IMR-90 (cell line): ENCODE measurements at regions not wholly inside any gene's neighbourhood (a gene's known extent, or its start where the extent isn't known, plus 50 kb on each side); places are given as distances from the start of the nearest gene placed in this dataset.

Experiments
- ATAC-seq: fragments of 200-7000 bp; cut with Tn5 transposase; 2 replicates; pipeline ENCODE4 v1.9.1; 2020; ENCODE audit warnings: low read depth, mild to moderate bottlenecking, moderate library complexity
- BruUV-seq: library from RNA; stranded (reverse); fragments of 400-500 nt; replicated peaks from 2 replicates; lab custom pipeline; 2021; lab: Mats Ljungman, UMichigan
- CTCF ChIA-PET: fragments of 300-600 bp; formaldehyde crosslinking; extraction: SDS; loops from one replicate; lab custom pipeline; 2021; ENCODE audit warnings: antibody characterized with exemption; lab: Yijun Ruan, JAX
- POLR2A ChIA-PET: fragments of 300-600 bp; sonication (Branson Sonifier 250); formaldehyde crosslinking; loops from one replicate; lab custom pipeline; 2022; ENCODE audit warnings: antibody characterized with exemption; ENCODE audit not compliant: unreplicated experiment; lab: Charles Lee
- DNase-seq: peaks from one replicate; pipeline ENCODE4 v3.0.0; 2013
- H2AFZ ChIP-seq: replicated peaks from 2 replicates; pipeline ENCODE3; 2013; ENCODE audit warnings: low read length, mild to moderate bottlenecking; ENCODE audit not compliant: poor library complexity
- H2AK5ac ChIP-seq: 2 replicates; pipeline ENCODE4 v1.6.1; 2013; ENCODE audit warnings: low read depth, low read length, inconsistent platforms
- H2AK9ac ChIP-seq: replicated peaks from 2 replicates; pipeline ENCODE3; 2013; ENCODE audit warnings: mild to moderate bottlenecking, low read depth, low read length, moderate library complexity; ENCODE audit not compliant: poor library complexity
- H2BK120ac ChIP-seq: 2 replicates; pipeline ENCODE4 v1.6.1; 2013; ENCODE audit warnings: low read depth, low read length, inconsistent platforms
- H2BK15ac ChIP-seq: 3 replicates; pipeline ENCODE4 v1.6.1; 2013; ENCODE audit warnings: low read depth, low read length, inconsistent platforms
- H2BK20ac ChIP-seq: 2 replicates; pipeline ENCODE4 v1.6.1; 2013; ENCODE audit warnings: low read depth, mild to moderate bottlenecking, inconsistent platforms, low read length, moderate library complexity
- H2BK5ac ChIP-seq: 2 replicates; pipeline ENCODE4 v1.6.1; 2013; ENCODE audit warnings: mild to moderate bottlenecking, low read depth, low read length, inconsistent platforms; ENCODE audit not compliant: poor library complexity, severe bottlenecking
- H3K14ac ChIP-seq: replicated peaks from 2 replicates; pipeline ENCODE4 v1.6.1; 2013; ENCODE audit warnings: low read depth, low read length, inconsistent platforms
- H3K18ac ChIP-seq: 2 replicates; pipeline ENCODE4 v1.6.1; 2013; ENCODE audit warnings: low read depth, low read length, control low read depth
- H3K23ac ChIP-seq: 2 replicates; pipeline ENCODE4 v1.6.1; 2013; ENCODE audit warnings: low read depth, low read length, inconsistent platforms
- H3K27ac ChIP-seq: 2 replicates; pipeline ENCODE4 v1.5.1; 2013; ENCODE audit warnings: mild to moderate bottlenecking, control low read depth, low read length; ENCODE audit not compliant: insufficient read depth
- H3K27me3 ChIP-seq: 2 replicates; pipeline ENCODE4 v1.6.1; 2013; ENCODE audit warnings: low read length; ENCODE audit not compliant: control insufficient read depth, insufficient read depth
- H3K36me3 ChIP-seq: 2 replicates; pipeline ENCODE4 v1.6.1; 2013; ENCODE audit warnings: low read length, mixed read lengths; ENCODE audit not compliant: control insufficient read depth, insufficient read depth
- H3K4ac ChIP-seq: 2 replicates; pipeline ENCODE4 v1.6.1; 2013; ENCODE audit warnings: low read depth, low read length, inconsistent platforms
- H3K4me1 ChIP-seq: 2 replicates; pipeline ENCODE4 v1.6.1; 2013; ENCODE audit warnings: low read length, mixed read lengths; ENCODE audit not compliant: control insufficient read depth, insufficient read depth
- H3K4me2 ChIP-seq: 2 replicates; pipeline ENCODE4 v1.6.1; 2013; ENCODE audit warnings: low read depth, mild to moderate bottlenecking, control low read depth, low read length, moderate library complexity
- H3K4me3 ChIP-seq: 2 replicates; pipeline ENCODE4 v1.5.1; 2013; ENCODE audit warnings: low read depth, mild to moderate bottlenecking, control low read depth, low read length, moderate library complexity; ENCODE audit not compliant: insufficient read depth
- H3K56ac ChIP-seq: 2 replicates; pipeline ENCODE4 v1.6.1; 2013; ENCODE audit warnings: low read length, inconsistent platforms; ENCODE audit not compliant: insufficient read depth; ENCODE audit errors: extremely low read depth
- H3K79me1 ChIP-seq, 2 experiments: 2 replicates each; pipeline ENCODE4 v1.6.1; 2013; ENCODE audit warnings: low read length in 2 of 2, inconsistent platforms in 1 of 2, low read depth in 1 of 2
- H3K9ac ChIP-seq: 2 replicates; pipeline ENCODE4 v1.6.1; 2013; ENCODE audit warnings: low read depth, low read length, control low read depth
- H3K9me1 ChIP-seq: 2 replicates; pipeline ENCODE4 v1.6.1; 2013; ENCODE audit warnings: low read length, inconsistent platforms; ENCODE audit not compliant: insufficient read depth
- H3K9me3 ChIP-seq: 2 replicates; pipeline ENCODE4 v1.6.1; 2013; ENCODE audit warnings: low read length; ENCODE audit not compliant: control insufficient read depth, insufficient read depth
- H4K20me1 ChIP-seq: 2 replicates; pipeline ENCODE4 v1.6.1; 2013; ENCODE audit warnings: low read length, inconsistent platforms; ENCODE audit not compliant: insufficient read depth
- H4K5ac ChIP-seq: 2 replicates; pipeline ENCODE4 v1.6.1; 2013; ENCODE audit warnings: mild to moderate bottlenecking, low read depth, low read length, control low read depth
- H4K8ac ChIP-seq, 2 experiments: 2 replicates each; pipeline ENCODE4 v1.6.1; 2013; ENCODE audit warnings: low read depth in 2 of 2, low read length in 2 of 2, control low read depth in 1 of 2, inconsistent platforms in 1 of 2
- H4K91ac ChIP-seq: 2 replicates; pipeline ENCODE4 v1.6.1; 2013; ENCODE audit warnings: low read depth, low read length, inconsistent platforms; ENCODE audit not compliant: insufficient read depth
- MAZ ChIP-seq: IDR thresholded peaks from 2 replicates; pipeline ENCODE4 v1.6.1; 2012; ENCODE audit warnings: low read depth, mild to moderate bottlenecking, low read length, improper control_type of control experiment, moderate library complexity, borderline replicate concordance
- MXI1 ChIP-seq: IDR thresholded peaks from 2 replicates; pipeline ENCODE4 v1.6.1; 2012; ENCODE audit warnings: low read depth, mild to moderate bottlenecking, low read length, moderate library complexity, borderline replicate concordance
- whole genome bisulfite sequencing, 2 experiments: methylation state at CpG; one replicate each; pipeline versions ENCODE4 v1.1.5 to v1.1.7; 2013; ENCODE audit warnings: missing lambda C conversion rate in 2 of 2; ENCODE audit not compliant: insufficient read length in 1 of 2; ENCODE audit errors: extremely low coverage in 2 of 2; 5-methylcytosine and 5-hydroxymethylcytosine counted together
- dilution Hi-C: fragments of 300-500 bp; cut with HindIII; formaldehyde crosslinking; loops from one replicate; pipeline ENCODE4 v1.14.3; 2018; ENCODE audit warnings: low sequenced_read_pairs; ENCODE audit not compliant: unreplicated experiment
- in situ Hi-C: fragments of 300-500 bp; cut with MboI; formaldehyde crosslinking; loops from 3 replicates; pipeline ENCODE4 v1.14.3; 2019; ENCODE audit warnings: low sequenced_read_pairs, inconsistent platforms, mixed read lengths
- intact Hi-C: fragments of 100-400 bp; cut with micrococcal nuclease; formaldehyde crosslinking; loops from 2 replicates; pipeline ENCODE4 v1.10.0; 2022

DNA sequence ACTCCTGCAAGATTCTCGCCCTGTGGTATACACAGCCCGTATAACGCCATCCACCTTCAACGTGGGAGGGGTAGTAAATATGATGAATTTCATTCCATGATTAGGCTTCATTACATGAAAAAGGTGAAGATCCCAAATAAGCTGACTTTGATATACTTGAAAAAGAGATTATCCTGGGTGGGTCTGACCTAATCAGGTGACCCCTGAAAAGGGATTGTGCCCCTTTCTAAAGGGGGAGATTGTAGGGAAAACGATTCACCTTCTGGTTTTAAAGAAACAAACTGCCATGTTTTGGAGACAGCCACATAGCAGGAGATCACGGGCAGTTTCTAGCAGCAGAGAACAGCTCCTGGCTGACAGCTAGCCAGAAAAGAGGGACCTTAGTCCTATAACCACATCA lies 155.1 kb upstream of the SMLR1 start:
- peak overlapping the region; percentile 80; the same call in 1 of the 2 replicates for H2BK120ac ChIP-seq
- no peaks in the 10 kb centered on the region for H3K36me3 ChIP-seq
- no peak overlapping the region for H3K4ac ChIP-seq
- no peak overlapping the region for H3K18ac ChIP-seq
- no peak overlapping the region for H3K27ac ChIP-seq
- no peak overlapping the region for H3K56ac ChIP-seq
- no peaks in the 10 kb centered on the region; the same call in none of the 2 replicates for H3K9me1 ChIP-seq
- peaks cover 2% of the 10 kb centered on the region; the same call in 1 of the 2 replicates for H3K4me1 ChIP-seq
- H3K79me1 ChIP-seq, result no peaks in the 10 kb centered on the region
- no peak overlapping the region; the same call in 1 of the 2 replicates for H4K91ac ChIP-seq
- H3K9ac ChIP-seq, result no peak overlapping the region
- ChIA-PET POLR2A (no interaction called here), CTCF (no interaction called here)
- no peaks in the 10 kb centered on the region for H4K20me1 ChIP-seq
- no peak overlapping the region for H2BK15ac ChIP-seq
- no peak for ATAC-seq
- no peak overlapping the region for H2AK9ac ChIP-seq
- no peak overlapping the region for H4K5ac ChIP-seq
- no peak overlapping the region; the same call in 1 of the 2 replicates for H2BK20ac ChIP-seq
- no TSS peak for BruUV-seq
- dilution Hi-C loops, result no loop called here
- in situ Hi-C loops, result no loop called here
- 0 out of 2 replicates have a peak overlapping the region, but pooled peaks have one; percentile 3 for H2AK5ac ChIP-seq
- H3K27me3 ChIP-seq, result no peaks in the 10 kb centered on the region
- no peak overlapping the region for H2AFZ ChIP-seq
- H4K8ac ChIP-seq, result no peak overlapping the region
- H3K4me3 ChIP-seq, result no peak overlapping the region
- H3K9me3 ChIP-seq, result no peaks in the 10 kb centered on the region
- H3K23ac ChIP-seq, result no peak overlapping the region
- DNase-seq, result no peak
- intact Hi-C loops, result no loop called here
- no CpG with 5 or more reads among the region's 6 CpGs for WGBS, 2 experiments
- TF ChIP-seq MAZ, result no peak
- TF ChIP-seq MXI1, result no peak
- H2BK5ac ChIP-seq, result no peak overlapping the region
- no peak overlapping the region for H3K4me2 ChIP-seq
- no peak overlapping the region for H3K14ac ChIP-seq
